Erythroblast (primary cell): ENCODE measurements at regions not wholly inside any gene's neighbourhood (a gene's known extent, or its start where the extent isn't known, plus 50 kb on each side); places are given as distances from the start of the nearest gene placed in this dataset.

Source experiments
- DNase-seq, 2 experiments: peaks; one replicate each; lab custom pipeline; 2025; lab: John Stamatoyannopoulos, UW
- GATA1 ChIP-seq: IDR thresholded peaks from 2 replicates; pipeline ENCODE4 v1.6.1; 2011; ENCODE audit warnings: low read depth, mild to moderate bottlenecking, control low read depth, low read length, moderate library complexity
- POLR2A ChIP-seq: IDR thresholded peaks from 2 replicates; pipeline ENCODE4 v1.6.1; 2011; ENCODE audit warnings: mild to moderate bottlenecking, low read length

DNA sequence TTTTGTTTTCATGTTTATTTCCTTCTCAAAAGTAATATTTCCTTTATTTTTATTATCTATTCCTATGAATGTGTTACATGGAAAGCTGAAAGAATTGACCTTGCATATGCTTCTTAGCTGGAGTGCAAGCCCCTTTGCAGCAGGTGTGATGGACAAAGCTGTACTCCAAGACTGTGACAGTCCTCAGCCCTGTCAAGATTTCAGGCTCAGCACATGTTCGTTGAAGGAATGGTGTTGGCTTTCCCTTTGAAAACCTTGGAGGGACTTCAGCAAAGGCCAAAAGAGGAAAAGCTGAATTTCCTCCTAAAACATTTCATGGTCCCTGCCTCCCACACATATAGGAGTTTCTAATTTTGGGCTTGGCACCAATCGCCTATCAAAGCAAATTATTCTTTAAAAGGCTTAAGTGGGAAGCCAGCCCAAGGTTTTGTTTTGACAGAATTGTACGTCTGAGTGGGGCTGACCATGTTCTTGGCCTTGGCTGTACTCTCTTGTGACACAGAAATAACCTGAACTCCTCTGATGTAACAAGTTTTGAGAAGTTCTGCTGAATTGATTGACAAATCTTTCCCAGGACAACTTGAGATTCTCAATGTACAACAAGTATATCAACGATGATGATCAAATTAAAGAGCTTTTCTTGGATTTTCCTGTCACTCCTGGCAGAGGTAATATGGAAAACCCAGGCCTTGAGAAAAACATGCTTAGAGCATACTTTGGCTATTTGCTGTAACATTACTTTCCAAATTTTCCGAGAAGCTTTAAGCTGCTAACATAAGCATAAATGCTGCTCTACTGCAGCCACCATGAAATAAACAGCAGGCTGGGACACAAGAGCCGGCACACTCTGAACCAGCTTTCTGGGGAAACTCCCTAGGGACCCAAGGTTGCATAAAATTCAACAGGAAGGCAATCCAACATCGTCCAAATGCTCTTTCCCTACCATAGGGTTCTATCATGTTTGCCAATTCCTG is 135.7 kb upstream of the ZNF648 start:
- DNase-seq = no peak
- TF ChIP-seq POLR2A (no peak), GATA1 (no peak)

DNA sequence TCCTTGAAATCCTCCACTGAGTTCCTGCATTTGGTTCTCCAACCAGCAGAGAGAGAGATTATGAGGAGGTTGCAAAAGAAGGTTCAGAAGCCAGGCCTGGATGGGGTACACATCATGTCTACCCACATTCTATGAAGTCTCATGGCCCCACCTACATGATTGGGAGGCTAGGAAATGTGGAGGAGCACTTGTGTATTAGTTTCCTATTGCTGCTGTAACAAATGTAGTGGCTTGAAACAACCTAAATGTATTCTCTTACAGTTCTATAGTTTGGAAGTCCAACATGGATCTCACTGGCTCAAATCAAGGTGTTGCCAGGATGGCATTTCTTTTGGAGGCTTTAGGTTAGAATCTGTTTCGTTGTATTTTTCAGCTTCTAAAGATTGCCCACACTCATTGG is 134.2 kb upstream of the ZNF648 start:
- TF ChIP-seq GATA1 = no peak
- no peak for DNase-seq

DNA sequence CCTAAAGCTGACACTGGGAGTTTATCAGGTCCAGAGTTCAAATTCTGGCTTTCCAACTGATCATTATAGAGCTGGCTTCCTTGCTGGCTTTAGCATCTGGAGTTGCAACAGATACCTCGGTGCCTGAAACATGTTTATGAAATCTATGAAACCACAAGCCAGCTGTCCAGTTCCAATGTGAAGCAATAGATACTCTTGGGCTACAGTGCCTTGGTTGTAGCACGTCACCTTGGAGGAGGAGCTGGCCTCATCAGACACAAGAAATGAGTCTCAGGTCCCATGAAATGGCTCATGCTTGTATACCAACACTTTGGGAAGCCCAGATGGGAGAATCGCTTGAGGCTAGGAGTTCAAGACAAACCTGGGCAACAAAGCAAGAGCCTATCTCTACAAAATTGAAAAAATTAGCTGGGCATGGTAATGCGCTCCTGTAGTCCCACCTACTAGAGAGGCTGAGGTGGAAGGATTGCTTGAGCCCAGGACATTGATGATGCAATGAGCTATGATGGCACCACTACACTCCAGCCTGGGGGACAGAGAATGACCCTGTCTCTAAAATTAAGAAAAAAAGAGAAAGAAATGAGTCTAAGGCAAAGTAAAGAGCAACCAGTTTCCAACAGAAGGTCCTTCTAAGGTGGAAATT is 132.5 kb upstream of the ZNF648 start:
- no peak for TF ChIP-seq POLR2A
- TF ChIP-seq GATA1 = no peak
- no peak for DNase-seq

DNA sequence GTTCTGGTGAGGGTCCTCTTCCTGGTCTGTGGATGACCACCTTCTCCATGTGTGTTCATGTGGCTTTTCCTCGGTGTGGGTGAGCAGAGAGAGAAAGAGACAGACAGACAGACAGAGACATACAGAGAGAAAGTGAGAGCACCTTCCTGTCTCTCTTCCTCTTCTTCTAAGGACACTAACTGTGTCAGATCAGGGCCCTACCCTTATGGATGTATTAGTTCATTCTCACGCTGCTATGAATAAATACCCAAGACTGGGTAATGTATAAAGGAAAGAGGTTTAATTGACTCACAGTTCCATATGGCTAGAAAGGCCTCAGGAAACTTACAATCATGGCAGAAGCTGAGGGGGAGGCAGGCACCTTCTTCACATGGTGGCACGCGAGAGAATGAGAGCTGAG is 131.5 kb upstream of the ZNF648 start:
- TF ChIP-seq POLR2A = no peak
- no peak for TF ChIP-seq GATA1
- no peak for DNase-seq

DNA sequence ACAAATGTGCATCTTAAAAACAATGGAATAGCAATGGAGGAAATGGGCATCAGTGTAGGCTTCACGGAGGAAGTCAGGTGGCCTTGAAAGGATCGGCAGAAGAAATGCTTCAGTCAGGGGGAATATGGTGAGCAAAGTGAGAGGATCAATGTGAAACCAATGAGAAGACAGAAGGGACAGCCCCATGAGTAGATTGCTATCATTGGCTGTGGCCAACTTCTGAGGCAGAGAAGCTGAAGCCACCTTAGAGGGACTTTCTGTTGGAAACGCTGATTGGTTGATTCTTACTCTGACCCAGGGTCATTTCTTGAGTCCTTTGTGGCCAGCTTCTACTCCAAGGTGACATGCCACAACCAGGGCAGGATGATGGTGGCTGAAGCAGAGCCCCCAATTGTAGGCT is 130.7 kb upstream of the ZNF648 start:
- TF ChIP-seq POLR2A = no peak
- TF ChIP-seq GATA1 = no peak
- no peak for DNase-seq

DNA sequence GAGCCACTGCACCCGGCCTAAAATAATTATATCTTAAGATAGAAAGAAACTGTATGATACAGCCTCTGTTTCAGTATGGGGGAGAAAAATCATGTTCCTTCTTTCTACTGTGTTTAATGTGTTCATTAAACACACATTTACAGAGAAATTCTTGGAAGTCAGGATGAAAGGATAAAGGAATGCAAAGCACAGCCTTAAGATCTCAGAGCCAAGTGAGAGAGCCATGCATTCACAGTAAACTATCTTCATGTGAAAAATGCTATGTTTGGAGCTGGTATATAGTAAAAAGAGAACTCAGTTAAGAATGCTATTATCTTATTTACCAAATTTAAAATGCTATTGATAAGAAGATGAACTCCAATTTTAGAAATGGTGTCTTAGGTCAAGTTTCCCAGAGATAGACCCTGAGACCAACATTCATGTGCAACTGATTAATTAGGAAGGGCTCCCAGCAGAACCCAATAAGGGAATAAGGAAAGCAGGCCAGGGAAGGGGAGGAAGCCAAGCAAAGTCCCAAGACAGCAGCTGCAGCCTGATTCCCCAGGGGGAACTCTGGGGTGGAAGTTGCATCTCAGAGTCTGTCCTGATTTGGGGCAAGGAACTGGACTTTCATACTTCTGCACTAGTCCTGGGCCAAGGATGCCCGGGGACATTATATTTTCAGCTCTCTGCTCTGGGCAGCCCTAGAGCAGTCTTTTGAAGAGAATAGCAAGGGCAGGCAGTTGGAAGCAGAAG is 130.0 kb upstream of the ZNF648 start:
- no peak for DNase-seq
- no peak for TF ChIP-seq GATA1
- TF ChIP-seq POLR2A = no peak

DNA sequence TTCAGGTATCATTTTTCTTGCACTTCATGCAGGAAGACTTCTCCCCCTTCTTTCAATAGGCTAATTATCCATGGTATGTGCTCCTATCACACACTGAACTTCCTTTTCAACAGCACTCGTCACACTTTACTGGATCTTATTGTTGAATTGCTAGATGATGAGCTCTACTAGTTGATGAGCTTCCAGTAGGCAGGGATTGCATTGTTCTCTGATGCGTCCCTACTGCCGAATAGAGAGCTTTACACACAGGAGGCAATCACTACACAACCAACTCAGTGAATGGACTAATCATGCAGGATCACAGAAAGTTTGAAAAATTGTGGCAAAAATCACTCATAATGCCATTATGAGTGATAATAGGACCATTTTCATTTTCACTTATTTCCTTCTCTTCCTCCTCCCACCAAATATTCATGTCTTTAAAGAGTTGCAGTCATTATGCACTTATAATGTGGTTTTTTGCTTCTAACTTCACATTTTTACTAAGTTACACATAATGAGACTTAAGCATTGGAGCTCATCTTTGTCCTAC is 128.1 kb upstream of the ZNF648 start:
- DNase-seq = no peak
- TF ChIP-seq POLR2A (no peak), GATA1 (no peak)

DNA sequence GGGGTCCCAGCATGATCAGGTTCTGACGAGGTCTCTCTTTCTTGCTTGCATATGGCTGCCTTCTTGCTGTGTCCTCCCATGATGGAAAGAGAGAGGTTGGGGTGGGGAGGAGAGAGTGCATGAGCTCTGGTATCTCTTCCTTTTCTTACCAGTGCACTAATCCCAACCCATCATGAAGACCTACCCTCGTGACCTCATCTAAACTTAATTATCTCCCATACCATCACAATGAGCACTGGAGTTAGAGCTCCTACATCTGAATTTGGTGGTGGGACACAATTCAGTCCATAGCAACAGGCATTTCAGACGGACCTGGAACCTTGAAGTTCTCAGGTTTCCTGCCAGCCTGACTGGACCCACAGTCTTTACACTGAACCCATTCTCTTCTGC is 125.2 kb upstream of the ZNF648 start:
- DNase-seq = no peak
- no peak for TF ChIP-seq GATA1
- no peak for TF ChIP-seq POLR2A

DNA sequence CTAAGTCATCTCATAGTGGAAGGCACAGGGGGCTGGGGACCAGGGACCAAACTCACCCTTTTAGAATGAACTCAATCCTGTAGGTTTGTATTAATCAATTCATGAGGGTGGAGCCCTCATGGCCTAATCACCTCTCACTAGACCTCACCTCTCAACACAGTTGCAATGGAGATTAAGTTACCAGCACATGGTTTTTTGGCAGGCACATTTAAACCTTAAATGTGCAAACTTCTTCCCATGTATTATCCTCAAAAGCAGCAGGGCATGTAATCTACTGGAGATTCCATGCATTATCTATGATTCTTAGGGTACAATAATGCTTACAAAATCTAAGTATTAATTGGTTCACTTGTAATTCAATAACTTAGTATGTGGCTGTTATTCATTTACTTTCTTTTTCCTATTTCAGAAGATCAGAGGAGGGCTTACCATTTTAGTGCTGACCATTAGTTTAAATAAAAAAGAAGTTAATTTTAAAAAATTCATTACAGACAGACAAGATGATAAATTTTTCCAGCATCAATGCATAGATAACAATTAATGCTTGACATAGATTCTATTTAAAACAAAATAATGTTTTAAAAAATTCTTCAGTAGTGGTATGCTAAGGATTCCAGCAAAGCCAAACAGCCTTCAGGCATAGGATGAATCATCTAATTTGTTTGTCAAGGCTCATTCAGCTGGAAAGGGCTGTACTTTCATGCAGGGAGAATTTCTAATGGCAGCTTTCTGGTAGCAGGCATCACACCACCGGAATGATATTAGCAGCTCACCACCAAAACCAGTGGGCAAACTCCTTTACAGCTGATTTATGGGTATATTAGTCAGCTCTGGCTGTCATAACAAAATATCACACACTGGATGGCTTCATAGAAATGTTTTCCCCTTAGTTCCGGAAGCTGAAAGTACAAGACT is 124.6 kb upstream of the ZNF648 start:
- no peak for TF ChIP-seq GATA1
- no peak for TF ChIP-seq POLR2A
- peak in 1 of 2 experiments; percentile 11 for DNase-seq

DNA sequence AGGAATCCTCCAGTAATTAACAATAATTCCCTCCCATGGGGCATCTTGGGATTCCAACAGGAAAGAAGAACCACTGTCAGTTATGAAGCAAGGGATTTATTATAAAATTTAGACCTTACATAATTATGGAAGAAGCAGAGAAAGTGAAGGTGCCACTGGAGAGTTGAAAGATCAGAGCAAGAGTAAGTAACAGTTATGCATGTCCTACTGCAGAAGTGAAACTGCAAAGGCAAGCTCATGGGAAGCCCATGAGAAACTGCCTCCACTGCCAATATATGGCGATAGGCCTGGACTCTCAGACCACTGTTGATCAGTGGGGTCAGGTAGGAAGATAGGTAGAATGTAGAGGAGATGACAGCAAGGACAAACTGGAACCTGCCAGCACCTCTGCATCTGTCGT is 123.6 kb upstream of the ZNF648 start:
- DNase-seq = no peak
- TF ChIP-seq GATA1 (no peak), POLR2A (no peak)

DNA sequence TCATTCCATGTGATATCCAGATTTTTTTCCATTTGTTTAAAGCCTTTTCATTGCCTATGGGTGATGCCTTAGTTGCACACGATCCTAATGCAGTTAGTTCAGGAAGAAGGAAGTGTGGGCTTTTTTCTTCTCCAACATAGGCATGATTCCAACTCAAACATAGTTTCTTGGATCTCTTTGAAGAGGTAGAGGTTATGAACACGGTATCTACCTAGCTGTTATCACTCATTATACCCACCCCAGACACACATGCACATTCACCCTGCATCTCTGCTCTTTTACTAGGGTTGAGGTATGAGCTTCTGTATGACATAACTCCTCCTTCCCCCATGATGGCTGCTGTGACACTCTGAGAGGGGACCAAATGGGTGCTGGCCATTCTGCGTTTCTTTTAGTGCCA is 122.1 kb upstream of the ZNF648 start:
- no peak for TF ChIP-seq POLR2A
- no peak for TF ChIP-seq GATA1

DNA sequence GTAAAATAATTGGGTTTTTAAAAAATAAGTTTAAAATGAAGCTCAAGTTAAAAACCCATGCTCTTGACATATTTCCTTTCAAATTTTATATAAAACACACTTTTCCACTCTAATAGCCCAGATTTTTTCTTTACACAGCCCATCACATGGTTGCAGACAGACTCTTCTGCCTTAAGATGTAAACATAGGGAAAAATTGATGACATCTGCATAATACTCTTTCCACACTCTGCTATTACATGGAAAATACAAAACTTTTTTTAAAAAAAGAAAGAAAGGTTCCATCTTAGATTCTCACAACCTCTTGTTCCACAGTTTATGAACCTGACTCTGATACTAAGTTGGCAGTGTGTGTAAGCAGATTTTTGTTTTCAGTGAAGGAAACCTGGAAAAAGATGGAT is 120.8 kb upstream of the ZNF648 start:
- DNase-seq = no peak
- TF ChIP-seq GATA1 = no peak
- TF ChIP-seq POLR2A = no peak

More for the DNA sequence above, 122.1 kb upstream of the ZNF648 start:
- no peak for DNase-seq

DNA sequence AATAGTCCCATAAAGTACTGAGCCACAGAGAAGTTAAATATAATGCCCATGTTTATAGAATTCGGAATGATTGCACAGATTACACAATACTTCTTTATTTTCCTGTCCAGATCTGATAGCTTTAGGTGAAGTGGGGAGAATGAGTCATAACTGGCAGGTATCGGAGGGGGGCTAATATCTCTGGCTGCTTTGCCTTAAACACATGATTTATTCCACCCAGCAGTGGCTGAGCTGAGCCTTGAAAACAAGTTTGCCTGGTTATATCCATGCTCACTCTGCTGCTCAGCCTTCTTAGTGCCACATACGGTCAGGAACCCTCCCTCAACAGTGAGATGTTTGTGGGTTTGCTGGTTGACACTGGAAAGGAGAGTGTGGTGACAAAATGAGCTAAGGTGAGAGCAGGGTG is 119.7 kb upstream of the ZNF648 start:
- no peak for DNase-seq
- TF ChIP-seq GATA1 (no peak), POLR2A (no peak)

DNA sequence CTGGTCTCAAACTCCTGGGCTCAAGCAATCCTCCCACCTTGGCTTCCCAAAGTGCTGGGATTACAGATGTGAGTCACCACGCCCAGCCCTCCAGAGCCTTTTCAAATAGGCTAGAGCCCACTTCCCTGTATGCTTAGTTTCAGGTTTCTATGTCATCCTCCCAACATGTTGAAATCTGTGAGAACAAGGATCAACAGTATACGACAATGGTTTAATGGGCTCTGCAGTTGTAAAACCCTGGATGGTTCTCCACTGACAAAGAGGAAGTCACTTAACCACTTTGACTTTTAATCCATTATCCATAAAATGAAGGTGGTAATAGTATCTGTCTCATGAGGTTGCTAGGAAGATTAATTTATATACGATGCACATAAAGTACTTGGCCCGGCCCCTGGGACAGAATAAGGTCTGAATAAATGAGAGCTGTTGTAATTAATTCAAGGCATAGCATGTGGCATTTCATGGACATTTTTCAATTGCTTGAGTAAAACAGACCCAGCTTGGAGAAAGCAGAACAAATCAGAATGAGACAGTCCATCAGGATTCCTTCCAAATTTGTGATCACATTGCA is 113.9 kb upstream of the ZNF648 start:
- DNase-seq = no peak
- TF ChIP-seq GATA1 (no peak), POLR2A (no peak)
